ENCODE measurements at regions not wholly inside any gene's neighbourhood (a gene's known extent, or its start where the extent isn't known, plus 50 kb on each side); places are given as distances from the start of the nearest gene placed in this dataset.

- TF ChIP-seq, protein P1, sequence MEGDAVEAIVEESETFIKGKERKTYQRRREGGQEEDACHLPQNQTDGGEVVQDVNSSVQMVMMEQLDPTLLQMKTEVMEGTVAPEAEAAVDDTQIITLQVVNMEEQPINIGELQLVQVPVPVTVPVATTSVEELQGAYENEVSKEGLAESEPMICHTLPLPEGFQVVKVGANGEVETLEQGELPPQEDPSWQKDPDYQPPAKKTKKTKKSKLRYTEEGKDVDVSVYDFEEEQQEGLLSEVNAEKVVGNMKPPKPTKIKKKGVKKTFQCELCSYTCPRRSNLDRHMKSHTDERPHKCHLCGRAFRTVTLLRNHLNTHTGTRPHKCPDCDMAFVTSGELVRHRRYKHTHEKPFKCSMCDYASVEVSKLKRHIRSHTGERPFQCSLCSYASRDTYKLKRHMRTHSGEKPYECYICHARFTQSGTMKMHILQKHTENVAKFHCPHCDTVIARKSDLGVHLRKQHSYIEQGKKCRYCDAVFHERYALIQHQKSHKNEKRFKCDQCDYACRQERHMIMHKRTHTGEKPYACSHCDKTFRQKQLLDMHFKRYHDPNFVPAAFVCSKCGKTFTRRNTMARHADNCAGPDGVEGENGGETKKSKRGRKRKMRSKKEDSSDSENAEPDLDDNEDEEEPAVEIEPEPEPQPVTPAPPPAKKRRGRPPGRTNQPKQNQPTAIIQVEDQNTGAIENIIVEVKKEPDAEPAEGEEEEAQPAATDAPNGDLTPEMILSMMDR (IDR thresholded peaks at IDR 0.05) = no peak
- no peak overlapping the region for H3K4me3 ChIP-seq
- WGBS, 3 donors = 54 to 61% (median 55%) methylated on average over 8 of the region's 8 CpGs
- no peak overlapping the region for H3K27ac ChIP-seq
- DNase-seq = no peak
- ATAC-seq = peak in 2 of 4 donors; percentile 27 to 75
- no peaks in the 10 kb centered on the region for H3K9me3 ChIP-seq
- intact Hi-C loops (cut with DNase I) = no loop called here
- H3K27me3 ChIP-seq (ENCODE audit: insufficient read depth in 3 of 3, low read length in 2 of 3) = peaks cover 0 to 2% (median 0%) of the 10 kb centered on the region in 3 donors
- H3K36me3 ChIP-seq (ENCODE audit: insufficient read depth in 1 of 2, low read depth in 1 of 2) = no peaks in the 10 kb centered on the region
- H3K4me1 ChIP-seq = peaks cover 4% of the 10 kb centered on the region
Measured at GRCh38 chr11:19328586-19329311, 88.0 kb upstream of the E2F8 start.

GRCh38 chr11:19327280-19327679 is 86.5 kb upstream of the E2F8 start:
- DNase-seq (no peak), ATAC-seq (no peak)
- Histone ChIP-seq H3K4me1 (peaks cover 4% of the 10 kb centered on the region), H3K27ac (no peak overlapping the region), H3K27me3 (ENCODE audit: insufficient read depth in 3 of 3, low read length in 2 of 3) (peaks cover 0 to 2% (median 0%) of the 10 kb centered on the region in 3 donors), H3K4me3 (no peak overlapping the region), H3K36me3 (ENCODE audit: insufficient read depth in 1 of 2, low read depth in 1 of 2) (no peaks in the 10 kb centered on the region), H3K9me3 (no peaks in the 10 kb centered on the region)
- TF ChIP-seq, protein P1 (IDR thresholded peaks at IDR 0.05) = no peak
- intact Hi-C loops (cut with DNase I) = no loop called here
- 89 to 98% (median 95%) methylated on average over 3 of the region's 3 CpGs for WGBS, 3 donors

DNA sequence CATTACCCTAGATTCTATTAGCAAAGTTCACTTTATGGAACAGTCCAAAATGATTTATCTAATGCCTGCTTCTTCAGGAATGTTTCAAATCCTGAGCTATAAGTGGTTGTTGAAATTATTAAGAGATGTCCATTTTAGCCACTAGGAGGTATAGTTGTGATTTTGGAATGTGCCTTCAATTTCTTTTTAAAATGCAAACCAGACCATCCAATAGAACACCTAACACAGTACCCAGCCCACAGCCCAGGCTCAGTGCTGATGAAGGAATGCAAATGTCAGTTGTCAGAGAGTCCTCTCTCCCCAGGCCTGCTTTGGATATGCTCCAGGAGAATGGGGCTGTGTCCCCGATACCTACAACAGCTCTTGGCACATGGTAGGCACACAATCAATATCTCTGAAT is 85.8 kb upstream of the E2F8 start:
- DNase-seq = no peak
- peaks cover 0 to 2% (median 0%) of the 10 kb centered on the region in 3 donors for H3K27me3 ChIP-seq (ENCODE audit: insufficient read depth in 3 of 3, low read length in 2 of 3)
- 86 to 90% (median 86%) methylated on average over 1 of the region's 1 CpG for WGBS, 3 donors
- no peaks in the 10 kb centered on the region for H3K36me3 ChIP-seq (ENCODE audit: insufficient read depth in 1 of 2, low read depth in 1 of 2)
- ATAC-seq = no peak
- no peak overlapping the region for H3K4me3 ChIP-seq
- TF ChIP-seq, protein P1 (IDR thresholded peaks at IDR 0.05) = no peak
- H3K4me1 ChIP-seq = peaks cover 4% of the 10 kb centered on the region
- intact Hi-C loops (cut with DNase I) = no loop called here
- no peak overlapping the region for H3K27ac ChIP-seq
- no peaks in the 10 kb centered on the region for H3K9me3 ChIP-seq

DNA sequence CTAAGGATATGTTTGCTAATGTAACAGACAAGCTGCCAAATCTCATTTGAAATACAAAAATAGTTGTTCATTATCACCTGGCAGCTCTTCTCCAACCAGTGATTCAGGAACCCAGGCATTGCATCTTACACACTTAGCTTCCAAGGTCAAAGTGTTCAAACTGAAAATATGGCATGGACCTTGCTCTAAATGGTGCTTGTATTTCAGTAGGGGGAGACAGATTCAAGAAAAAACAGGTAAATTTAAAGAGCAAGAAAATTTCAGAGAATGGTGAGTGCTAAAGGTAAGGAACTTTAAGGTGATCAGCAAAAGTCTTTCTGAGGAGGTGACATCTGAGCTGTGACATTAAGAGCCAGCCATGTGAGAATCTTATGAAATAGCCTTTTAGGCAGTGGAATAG is 82.8 kb upstream of the E2F8 start:
- Histone ChIP-seq H3K36me3 (ENCODE audit: insufficient read depth in 1 of 2, low read depth in 1 of 2) (no peaks in the 10 kb centered on the region), H3K4me1 (no peaks in the 10 kb centered on the region), H3K27me3 (ENCODE audit: insufficient read depth in 3 of 3, low read length in 2 of 3) (no peaks in the 10 kb centered on the region), H3K27ac (no peak overlapping the region), H3K4me3 (no peak overlapping the region), H3K9me3 (no peaks in the 10 kb centered on the region)
- TF ChIP-seq, protein P1 (IDR thresholded peaks at IDR 0.05) = no peak
- ATAC-seq = no peak
- no peak for DNase-seq
- intact Hi-C loops (cut with DNase I) = no loop called here

- Histone ChIP-seq H3K4me3 (no peak overlapping the region), H3K27me3 (ENCODE audit: insufficient read depth in 3 of 3, low read length in 2 of 3) (no peaks in the 10 kb centered on the region), H3K27ac (no peak overlapping the region), H3K9me3 (no peaks in the 10 kb centered on the region), H3K4me1 (no peaks in the 10 kb centered on the region), H3K36me3 (ENCODE audit: insufficient read depth in 1 of 2, low read depth in 1 of 2) (no peaks in the 10 kb centered on the region)
- intact Hi-C loops (cut with DNase I) = no loop called here
- WGBS, 3 donors = 52 to 63% (median 61%) methylated on average over 2 of the region's 2 CpGs
- DNase-seq (no peak), ATAC-seq (no peak)
- TF ChIP-seq, protein P1 (IDR thresholded peaks at IDR 0.05) = no peak
Measured at GRCh38 chr11:19321351-19321750, 80.6 kb upstream of the E2F8 start.
